GM12865 (cell line): ENCODE measurements at regions not wholly inside any gene's neighbourhood (a gene's known extent, or its start where the extent isn't known, plus 50 kb on each side); places are given as distances from the start of the nearest gene placed in this dataset.

Experiments
- DNase-seq: peaks from one replicate; pipeline ENCODE4 v3.0.0; 2010; ENCODE audit warnings: low read depth
- H3K4me3 ChIP-seq: 2 replicates; pipeline ENCODE4 v1.5.1; 2011; ENCODE audit warnings: mild to moderate bottlenecking, low read depth, low read length, control low read depth
- TF ChIP-seq, protein P1 (sequence below): IDR thresholded peaks from 2 replicates; pipeline ENCODE4 v1.5.1; 2011; ENCODE audit warnings: low read length, control low read depth, low read depth, inconsistent platforms; ENCODE audit not compliant: insufficient read depth; ENCODE audit errors: missing control alignments

DNA sequence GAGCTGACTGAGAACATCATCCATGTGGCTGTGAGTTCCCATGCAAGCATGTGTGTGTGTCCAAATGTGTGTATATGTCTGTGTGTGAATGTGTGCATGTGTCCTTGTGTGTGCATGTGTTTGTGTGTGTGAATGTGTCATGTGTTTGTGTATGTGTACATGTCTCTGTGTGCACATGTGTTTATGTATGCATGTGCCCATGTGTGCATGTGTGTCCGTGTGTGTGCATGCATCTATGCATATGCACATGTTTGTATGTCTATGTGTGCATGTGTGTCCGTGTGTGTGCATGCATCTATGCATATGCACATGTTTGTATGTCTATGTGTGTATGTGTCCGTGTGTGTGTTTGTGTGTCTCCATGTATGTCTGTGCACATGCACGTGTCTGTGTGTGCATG is 99.7 kb downstream of the LBH start:
- TF ChIP-seq, protein P1, sequence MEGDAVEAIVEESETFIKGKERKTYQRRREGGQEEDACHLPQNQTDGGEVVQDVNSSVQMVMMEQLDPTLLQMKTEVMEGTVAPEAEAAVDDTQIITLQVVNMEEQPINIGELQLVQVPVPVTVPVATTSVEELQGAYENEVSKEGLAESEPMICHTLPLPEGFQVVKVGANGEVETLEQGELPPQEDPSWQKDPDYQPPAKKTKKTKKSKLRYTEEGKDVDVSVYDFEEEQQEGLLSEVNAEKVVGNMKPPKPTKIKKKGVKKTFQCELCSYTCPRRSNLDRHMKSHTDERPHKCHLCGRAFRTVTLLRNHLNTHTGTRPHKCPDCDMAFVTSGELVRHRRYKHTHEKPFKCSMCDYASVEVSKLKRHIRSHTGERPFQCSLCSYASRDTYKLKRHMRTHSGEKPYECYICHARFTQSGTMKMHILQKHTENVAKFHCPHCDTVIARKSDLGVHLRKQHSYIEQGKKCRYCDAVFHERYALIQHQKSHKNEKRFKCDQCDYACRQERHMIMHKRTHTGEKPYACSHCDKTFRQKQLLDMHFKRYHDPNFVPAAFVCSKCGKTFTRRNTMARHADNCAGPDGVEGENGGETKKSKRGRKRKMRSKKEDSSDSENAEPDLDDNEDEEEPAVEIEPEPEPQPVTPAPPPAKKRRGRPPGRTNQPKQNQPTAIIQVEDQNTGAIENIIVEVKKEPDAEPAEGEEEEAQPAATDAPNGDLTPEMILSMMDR = no peak
- DNase-seq = no peak
- no peak overlapping the region for H3K4me3 ChIP-seq

DNA sequence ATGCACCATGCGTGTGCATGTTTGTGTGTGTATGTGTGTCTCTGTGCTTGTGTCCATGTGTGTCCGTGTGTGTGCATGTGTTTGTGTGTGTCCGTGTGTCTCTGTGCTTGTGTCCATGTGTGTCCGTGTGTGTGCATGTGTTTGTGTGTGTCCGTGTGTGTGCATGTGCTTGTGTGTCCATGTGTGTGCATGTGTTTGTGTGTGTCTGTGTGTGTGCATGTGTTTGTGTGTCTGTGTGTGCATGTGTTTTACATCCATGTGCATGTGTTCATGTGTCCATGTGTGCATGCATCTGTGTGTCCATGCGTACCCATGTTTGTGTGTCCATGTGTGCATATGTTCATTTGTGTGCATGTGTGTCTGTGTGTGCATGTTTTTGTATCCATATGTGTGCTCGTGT is 100.5 kb downstream of the LBH start:
- TF ChIP-seq, protein P1 = no peak
- H3K4me3 ChIP-seq = no peak overlapping the region
- DNase-seq = no peak

DNA sequence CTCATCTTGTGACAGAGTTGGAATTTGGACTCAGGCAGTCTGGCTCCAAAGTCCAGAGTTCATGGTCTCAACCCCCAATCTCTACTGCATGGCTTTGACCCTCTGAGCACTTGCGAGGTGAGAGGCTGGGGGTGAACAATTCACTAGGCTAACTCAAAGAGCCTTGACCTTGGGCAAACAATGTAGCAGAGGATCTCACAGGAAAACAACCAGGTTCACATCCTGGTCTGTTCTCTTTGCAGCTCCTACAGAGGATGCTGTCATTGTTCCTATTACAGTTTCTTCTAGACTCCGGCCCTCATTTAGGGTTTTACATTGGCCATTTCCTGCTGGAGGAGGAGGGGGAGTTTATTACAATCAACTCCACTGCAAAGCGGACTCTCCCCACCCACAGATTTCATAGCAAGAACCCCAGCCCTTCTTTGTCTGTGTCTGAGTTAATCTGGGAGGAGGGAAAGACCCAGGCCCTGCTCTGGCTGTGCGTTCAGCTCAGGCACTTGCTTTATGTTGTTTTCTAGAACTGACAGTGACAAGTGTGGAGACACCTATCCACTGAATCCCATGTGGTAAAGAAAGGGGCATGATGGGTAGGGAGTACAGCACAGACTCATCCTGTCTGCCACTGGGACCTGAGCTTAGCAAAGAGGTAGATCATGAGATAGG is 101.6 kb downstream of the LBH start:
- H3K4me3 ChIP-seq = no peak overlapping the region
- peak; percentile 40 for DNase-seq
- TF ChIP-seq, protein P1 = no peak

DNA sequence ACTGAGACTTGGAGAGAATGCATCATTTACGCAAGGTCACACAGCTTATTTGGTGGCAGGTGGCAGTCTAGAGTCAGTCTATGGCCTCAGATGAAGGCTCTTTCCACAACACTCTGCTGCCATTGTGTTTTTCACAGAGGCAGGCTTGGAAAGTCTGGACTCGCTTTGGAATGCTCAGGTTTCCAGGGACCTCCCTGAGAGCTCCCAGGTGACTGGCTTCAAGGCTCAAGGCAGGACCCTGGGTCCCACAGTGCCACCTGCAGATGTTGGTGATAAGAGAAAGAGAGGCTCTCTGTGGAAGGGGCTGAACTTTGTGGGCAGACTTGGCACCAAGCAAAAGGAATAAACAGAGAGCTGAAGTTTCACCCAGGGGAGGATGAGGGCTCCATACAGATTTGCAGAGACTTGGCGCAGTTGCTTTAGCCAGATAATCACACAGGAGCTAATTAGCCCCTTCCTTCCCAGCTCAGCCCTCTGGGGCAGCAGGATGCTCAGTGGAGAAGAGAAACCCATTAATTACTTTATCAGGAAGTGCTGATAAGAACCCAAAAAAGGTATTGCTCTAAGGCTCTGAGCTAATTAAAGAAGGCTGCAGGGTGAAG is 103.5 kb downstream of the LBH start:
- TF ChIP-seq, protein P1 = peak; percentile 9
- H3K4me3 ChIP-seq = no peak overlapping the region
- peak; percentile 18 for DNase-seq

DNA sequence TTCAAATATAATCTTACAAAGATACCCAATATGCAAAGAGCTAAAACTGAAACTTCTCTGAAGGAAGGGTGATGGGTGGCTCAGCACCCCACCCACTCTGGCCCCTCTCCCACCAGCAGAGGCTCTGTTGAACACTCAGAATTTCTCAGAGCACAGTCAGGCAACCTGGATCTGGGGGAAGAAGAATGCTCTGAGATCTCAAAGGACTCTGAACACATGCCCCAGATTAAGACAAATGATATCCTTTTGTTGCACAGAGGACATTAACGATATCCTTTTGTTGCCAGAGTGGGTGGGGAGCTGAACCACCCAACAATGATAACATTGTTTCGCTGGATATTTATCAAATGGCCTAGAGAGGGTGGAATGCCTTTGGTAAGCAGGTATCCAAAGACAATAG is 104.8 kb downstream of the LBH start:
- TF ChIP-seq, protein P1 = no peak
- no peak overlapping the region; the same call in 1 of the 2 replicates for H3K4me3 ChIP-seq
- DNase-seq = peak; percentile 58

DNA sequence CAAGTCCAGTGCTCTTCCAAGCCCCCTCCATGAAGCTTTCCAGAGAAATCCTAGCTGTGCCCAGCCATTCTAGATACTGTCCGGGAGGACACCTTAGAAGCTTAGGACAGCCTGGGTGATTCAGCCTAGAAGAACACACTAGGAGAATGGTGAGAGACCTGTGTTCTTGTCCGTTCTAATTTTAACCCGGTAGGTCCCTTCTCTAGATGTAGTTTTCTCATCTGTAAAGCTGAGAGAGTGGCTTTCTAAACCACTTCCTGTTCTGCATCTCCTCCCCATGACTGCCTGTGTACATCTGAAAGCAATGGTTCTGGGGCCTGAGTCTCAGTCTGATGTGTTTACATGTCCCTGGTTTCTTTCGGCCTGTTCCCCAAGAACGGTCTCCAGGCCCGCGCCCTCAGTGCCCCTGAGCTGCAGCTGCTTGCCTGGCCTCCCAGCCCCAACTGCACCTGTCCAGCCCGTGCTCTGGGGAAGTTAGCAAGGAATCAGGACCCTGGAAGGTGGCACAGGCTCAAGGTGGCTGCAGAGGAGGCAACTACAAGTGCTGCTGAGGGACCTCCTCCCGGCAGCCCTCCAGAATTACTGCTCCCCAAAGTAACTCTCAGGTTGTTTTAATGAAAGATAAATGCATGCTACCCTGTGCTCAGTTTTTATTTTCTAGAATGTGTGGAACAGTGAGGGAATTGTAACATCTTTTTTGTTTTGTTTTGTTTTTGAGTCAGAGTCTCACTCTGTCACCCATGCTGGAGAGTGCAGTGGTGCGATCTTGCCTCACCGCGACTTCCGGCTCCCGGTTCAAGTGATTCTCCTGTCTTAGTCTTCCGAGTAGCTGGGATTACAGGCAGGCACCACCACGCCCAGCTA is 105.9 kb downstream of the LBH start:
- peak overlapping the region; percentile 43 for H3K4me3 ChIP-seq
- TF ChIP-seq, protein P1 = no peak
- DNase-seq = peak; percentile 96
